Left lung (tissue), 4 donors: ENCODE measurements at regions not wholly inside any gene's neighbourhood (a gene's known extent, or its start where the extent isn't known, plus 50 kb on each side); places are given as distances from the start of the nearest gene placed in this dataset.
A peak's percentile ranks its signal among the peaks of the same experiment; 100 is the strongest.

Experiments
- ATAC-seq: fragments of 200-7000 bp; cut with Tn5 transposase; one replicate; pipeline ENCODE4 v1.9.1; 2020; ENCODE audit warnings: moderate library complexity
- DNase-seq, 4 donors: peaks; one replicate each; pipeline ENCODE4 v3.0.0-alpha.2; 2013 to 2020
- H3K27ac ChIP-seq, 2 donors: fragments of 200-600 bp; sonication (generic) in 1 of 2; one replicate each; pipeline versions ENCODE4 v1.5.0 to v1.8.0; 2020 to 2021
- H3K27me3 ChIP-seq, 2 donors: fragments of 200-600 bp; sonication (generic) in 1 of 2; one replicate each; pipeline versions ENCODE4 v1.5.0 to v1.8.0; 2020 to 2021
- H3K36me3 ChIP-seq, 2 donors: fragments of 200-600 bp; sonication (generic) in 1 of 2; one replicate each; pipeline versions ENCODE4 v1.5.0 to v1.8.0; 2020 to 2021
- H3K4me1 ChIP-seq, 2 donors: fragments of 200-600 bp; one replicate each; pipeline ENCODE4 v1.8.0; 2021
- H3K4me3 ChIP-seq, 2 donors: fragments of 200-600 bp; sonication (generic) in 1 of 2; one replicate each; pipeline versions ENCODE4 v1.5.0 to v1.8.0; 2020 to 2021; ENCODE audit warnings: mild to moderate bottlenecking in 1 of 2
- H3K9me3 ChIP-seq, 2 donors: fragments of 200-600 bp; sonication (generic) in 1 of 2; one replicate each; pipeline versions ENCODE4 v1.5.0 to v1.8.0; 2020 to 2021
- intact Hi-C, 2 donors: fragments of 100-400 bp; cut with DNase I; formaldehyde crosslinking; loops; one replicate each; pipeline versions ENCODE4 v1.11.2 to v1.14.2; 2022
- TF ChIP-seq, protein P1 (sequence below), 2 donors: fragments of 200-600 bp; sonication (generic) in 1 of 2; IDR thresholded peaks; one replicate each; pipeline versions ENCODE4 v1.5.0 to v1.8.0; 2021; ENCODE audit warnings: antibody characterized with exemption in 2 of 2
- donor health status: DM: no; HTN: yes; CAD: no.
- donor health status: DM: no; HTN: no; CAD: no.

DNA sequence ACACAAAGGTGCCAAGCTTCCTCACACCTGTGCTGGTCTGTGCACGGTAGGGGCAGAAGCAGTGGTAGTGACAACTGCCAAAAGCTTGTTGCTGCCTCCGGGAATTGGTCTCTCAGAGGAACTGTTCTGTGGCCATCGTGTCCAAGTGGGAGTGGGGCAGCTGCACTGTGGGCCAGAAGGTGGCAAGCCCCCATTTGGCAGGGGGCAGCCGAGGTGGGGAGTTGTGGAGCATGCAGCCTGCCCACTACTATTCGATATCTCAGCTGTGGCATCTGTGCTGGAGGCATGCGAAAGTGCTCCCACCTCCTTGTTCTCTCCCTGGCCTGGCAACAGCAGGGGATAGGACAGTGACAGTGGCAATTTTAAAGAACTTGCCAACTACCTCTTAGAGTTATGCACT is 192.8 kb downstream of the TBX22 start:
- Histone ChIP-seq H3K4me3 (no peak overlapping the region), H3K4me1 (no peaks in the 10 kb centered on the region), H3K27ac (no peak overlapping the region), H3K9me3 (no peaks in the 10 kb centered on the region), H3K36me3 (no peaks in the 10 kb centered on the region), H3K27me3 (no peaks in the 10 kb centered on the region)
- TF ChIP-seq, protein P1, sequence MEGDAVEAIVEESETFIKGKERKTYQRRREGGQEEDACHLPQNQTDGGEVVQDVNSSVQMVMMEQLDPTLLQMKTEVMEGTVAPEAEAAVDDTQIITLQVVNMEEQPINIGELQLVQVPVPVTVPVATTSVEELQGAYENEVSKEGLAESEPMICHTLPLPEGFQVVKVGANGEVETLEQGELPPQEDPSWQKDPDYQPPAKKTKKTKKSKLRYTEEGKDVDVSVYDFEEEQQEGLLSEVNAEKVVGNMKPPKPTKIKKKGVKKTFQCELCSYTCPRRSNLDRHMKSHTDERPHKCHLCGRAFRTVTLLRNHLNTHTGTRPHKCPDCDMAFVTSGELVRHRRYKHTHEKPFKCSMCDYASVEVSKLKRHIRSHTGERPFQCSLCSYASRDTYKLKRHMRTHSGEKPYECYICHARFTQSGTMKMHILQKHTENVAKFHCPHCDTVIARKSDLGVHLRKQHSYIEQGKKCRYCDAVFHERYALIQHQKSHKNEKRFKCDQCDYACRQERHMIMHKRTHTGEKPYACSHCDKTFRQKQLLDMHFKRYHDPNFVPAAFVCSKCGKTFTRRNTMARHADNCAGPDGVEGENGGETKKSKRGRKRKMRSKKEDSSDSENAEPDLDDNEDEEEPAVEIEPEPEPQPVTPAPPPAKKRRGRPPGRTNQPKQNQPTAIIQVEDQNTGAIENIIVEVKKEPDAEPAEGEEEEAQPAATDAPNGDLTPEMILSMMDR (IDR thresholded peaks at IDR 0.05) = no peak
- DNase-seq (no peak), ATAC-seq (no peak)
- intact Hi-C loops = no loop called here

DNA sequence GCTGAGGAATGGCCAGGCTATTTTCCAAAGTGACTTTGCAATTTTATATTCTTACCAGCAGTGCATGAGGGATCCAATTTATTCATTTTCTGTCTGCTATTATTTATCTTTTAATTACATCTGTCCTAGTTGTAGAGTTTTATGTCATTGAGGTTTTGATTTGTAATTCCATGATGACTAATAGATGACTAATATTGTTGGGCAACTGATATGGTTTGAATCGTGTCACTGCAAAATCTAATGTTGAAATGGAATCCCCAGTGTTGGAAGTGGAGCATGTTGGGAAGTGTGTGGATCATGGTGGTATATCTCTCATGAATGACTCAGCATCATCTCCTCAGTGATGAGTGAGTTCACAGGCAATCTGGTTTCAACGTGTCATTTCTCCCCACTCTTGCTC is 201.5 kb downstream of the TBX22 start:
- Histone ChIP-seq H3K27me3 (no peaks in the 10 kb centered on the region), H3K9me3 (peaks cover 0 to 8% of the 10 kb centered on the region in 2 donors), H3K36me3 (no peaks in the 10 kb centered on the region), H3K27ac (no peak overlapping the region), H3K4me3 (no peak overlapping the region), H3K4me1 (no peaks in the 10 kb centered on the region)
- ATAC-seq = no peak
- DNase-seq = no peak
- intact Hi-C loops = no loop called here
- TF ChIP-seq, protein P1 (IDR thresholded peaks at IDR 0.05) = no peak

DNA sequence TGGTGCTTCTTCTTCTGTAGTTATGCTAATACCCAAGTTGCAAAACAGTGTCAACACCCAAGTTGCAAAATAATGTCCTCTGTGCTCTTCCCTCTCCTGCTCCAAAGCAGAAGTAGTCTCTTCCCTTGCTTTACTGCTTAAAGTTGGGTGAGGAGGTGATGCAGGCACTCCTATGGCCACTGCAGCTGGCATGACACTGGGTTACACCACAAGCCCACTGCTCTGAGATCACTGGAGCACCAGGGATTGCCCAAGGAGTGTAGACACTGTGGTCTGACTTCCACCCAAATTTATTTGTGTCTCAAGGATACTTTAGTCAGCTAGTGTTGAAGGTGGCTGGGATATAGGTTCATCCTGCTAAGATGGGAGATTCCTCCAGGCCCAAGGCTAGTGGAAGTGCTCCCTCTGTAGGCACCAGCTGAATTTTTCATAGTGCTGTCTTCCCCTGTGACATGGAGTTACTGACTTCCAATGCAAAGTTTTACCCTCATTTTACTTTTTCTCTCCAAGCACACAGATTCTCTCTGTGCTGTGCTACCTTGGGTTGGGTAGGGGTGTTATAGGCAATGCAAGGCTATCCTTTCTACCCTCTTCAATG is 196.2 kb upstream of the TENT5D start:
- H3K27me3 ChIP-seq = no peaks in the 10 kb centered on the region
- TF ChIP-seq, protein P1 (IDR thresholded peaks at IDR 0.05) = no peak
- no peak for DNase-seq
- H3K36me3 ChIP-seq = no peaks in the 10 kb centered on the region
- no peak for ATAC-seq
- no peaks in the 10 kb centered on the region for H3K4me1 ChIP-seq
- no peaks in the 10 kb centered on the region for H3K9me3 ChIP-seq
- H3K27ac ChIP-seq = peak overlapping the region in 1 of 2 donors; percentile 41
- H3K4me3 ChIP-seq = no peak overlapping the region
- intact Hi-C loops = no loop called here

DNA sequence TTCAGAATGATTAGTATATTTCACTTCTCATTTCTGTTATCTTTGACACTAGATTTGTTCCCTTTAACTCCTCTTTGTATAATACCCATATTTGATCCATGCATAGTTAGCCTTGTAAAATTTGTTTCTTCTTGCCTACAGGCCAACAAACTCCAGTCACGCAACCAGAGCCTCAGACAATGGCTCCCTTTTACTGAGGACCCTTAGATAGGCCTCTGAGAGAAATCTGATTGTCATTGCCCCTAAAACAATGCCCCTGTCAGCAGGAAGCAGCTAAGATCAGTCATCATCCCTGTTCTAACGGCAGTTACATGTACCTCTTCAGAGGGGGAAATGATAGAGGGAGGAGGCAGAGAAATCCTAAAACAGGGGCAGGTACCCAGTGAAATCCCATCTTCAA is 190.6 kb upstream of the TENT5D start:
- DNase-seq (no peak), ATAC-seq (no peak)
- Histone ChIP-seq H3K27ac (no peak overlapping the region), H3K4me1 (no peaks in the 10 kb centered on the region), H3K27me3 (no peaks in the 10 kb centered on the region), H3K4me3 (no peak overlapping the region), H3K9me3 (no peaks in the 10 kb centered on the region), H3K36me3 (no peaks in the 10 kb centered on the region)
- intact Hi-C loops = no loop called here
- TF ChIP-seq, protein P1 (IDR thresholded peaks at IDR 0.05) = no peak

DNA sequence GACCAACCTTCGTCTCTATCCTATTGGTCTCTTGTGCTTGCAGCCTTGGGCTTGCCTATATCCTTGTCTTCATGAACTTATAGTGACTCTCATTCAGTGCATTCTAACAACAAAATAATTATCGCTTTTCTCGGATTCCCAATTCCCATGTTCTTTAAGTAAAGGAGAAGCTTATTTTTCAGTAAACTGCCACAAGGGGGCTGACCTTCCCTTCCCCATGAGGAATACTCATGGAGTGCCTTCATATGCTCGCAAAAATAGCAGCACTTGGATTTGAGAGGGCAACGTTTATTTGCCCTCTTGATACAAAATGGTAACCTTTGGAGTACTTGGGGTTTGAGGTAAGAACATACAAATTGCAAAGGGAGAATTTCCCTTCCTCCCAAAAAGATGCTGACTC is 183.2 kb upstream of the TENT5D start:
- TF ChIP-seq, protein P1 (IDR thresholded peaks at IDR 0.05) = no peak
- intact Hi-C loops = no loop called here
- Histone ChIP-seq H3K4me3 (no peak overlapping the region), H3K27me3 (no peaks in the 10 kb centered on the region), H3K9me3 (no peaks in the 10 kb centered on the region), H3K36me3 (no peaks in the 10 kb centered on the region), H3K27ac (no peak overlapping the region), H3K4me1 (no peaks in the 10 kb centered on the region)
- ATAC-seq (no peak), DNase-seq (no peak)
